HG03025 (cell line): ENCODE measurements at regions not wholly inside any gene's neighbourhood (a gene's known extent, or its start where the extent isn't known, plus 50 kb on each side); places are given as distances from the start of the nearest gene placed in this dataset.
"Not testable (repeated sequence)": the region's sequence is repeated elsewhere in the genome, so short reads cannot be mapped to it uniquely, and the experiment has no call there.

Experiments
- ATAC-seq: cut with Tn5 transposase; IDR thresholded peaks from one replicate; pipeline ENCODE4 v1.9.1; 2021; ENCODE audit warnings: mild to moderate bottlenecking, moderate library complexity; ENCODE audit not compliant: unreplicated experiment, low FRiP score

DNA sequence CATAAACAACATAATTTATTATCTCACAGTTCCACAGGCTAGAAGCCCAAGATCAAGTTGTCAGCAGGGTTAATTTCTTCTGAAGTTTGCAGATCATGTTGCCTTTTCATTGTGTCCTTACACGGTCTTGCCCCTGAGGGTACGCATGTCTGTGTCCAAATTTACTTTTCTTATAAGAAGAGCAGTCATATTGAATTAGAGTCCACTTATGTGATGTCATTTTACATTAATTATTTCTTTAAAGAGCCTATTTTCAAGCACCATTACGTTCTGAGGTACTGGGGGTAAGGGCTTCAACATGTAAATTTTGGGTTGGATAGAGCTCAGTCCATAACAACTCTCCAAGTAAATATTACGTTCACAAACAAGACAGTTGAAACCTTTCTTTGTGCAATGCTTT, 236.6 kb upstream of the OR4E1 start:
- no peak for ATAC-seq

- no peak for ATAC-seq
These were observed 229.1 kb upstream of the OR4E1 start for GRCh38 chr14:21902561-21903181.

- not testable (repeated sequence) for ATAC-seq
These were observed 221.2 kb upstream of the OR4E1 start for GRCh38 chr14:21894898-21895194.

DNA sequence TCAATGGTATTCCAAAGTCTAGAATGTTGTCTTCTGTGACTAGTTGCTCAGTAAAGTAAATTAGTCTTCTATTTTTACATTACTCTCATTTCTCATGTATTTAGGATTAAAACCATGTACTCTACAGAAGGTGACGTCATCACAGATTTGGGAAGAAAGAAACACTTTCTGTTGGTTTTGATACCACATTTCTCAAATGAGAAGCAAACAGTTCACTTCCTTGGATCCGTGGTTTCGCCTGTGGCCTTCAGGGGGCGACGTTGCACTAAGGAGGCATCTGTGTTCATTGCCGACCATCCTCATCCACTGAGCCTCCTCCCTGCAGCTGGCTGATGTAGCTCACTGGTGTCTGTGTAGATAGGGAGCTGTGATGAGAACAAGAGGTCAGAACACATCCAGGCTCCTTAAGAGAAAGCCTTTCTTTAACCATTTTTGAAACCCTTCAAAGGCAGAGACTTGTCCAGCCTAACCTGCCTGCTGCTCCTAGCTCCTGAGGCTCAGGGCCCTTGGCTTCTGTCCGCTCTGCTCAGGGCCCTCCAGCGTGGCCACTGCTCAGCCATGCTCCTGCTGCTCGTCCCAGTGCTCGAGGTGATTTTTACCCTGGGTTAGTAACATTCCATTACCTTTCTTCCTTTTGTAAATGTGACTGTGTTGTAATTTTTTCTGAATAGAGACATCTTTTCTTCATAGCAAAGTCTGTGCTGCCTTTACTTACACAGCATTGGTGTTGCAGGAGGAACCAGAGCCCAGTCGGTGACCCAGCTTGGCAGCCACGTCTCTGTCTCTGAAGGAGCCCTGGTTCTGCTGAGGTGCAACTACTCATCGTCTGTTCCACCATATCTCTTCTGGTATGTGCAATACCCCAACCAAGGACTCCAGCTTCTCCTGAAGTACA, 220.6 kb upstream of the OR4E1 start:
- no peak for ATAC-seq

DNA sequence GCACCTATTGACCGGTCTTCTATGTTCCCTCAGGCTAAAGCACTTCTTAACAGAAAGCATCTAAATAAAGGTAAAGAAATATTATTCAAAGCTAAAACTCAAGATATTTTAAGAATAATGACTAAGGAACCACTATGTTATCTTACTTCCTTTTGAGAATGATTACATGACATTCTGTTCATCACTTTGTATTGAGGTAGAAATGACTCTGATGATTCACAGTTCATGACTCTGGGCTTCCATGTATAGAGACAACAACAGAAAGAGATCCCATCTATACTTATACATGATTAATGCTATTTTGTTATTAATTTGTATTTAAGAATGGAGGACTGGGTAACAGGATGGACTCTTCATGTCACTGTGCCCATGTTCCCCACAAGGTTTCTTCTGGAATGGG, 218.3 kb upstream of the OR4E1 start:
- ATAC-seq = no peak

DNA sequence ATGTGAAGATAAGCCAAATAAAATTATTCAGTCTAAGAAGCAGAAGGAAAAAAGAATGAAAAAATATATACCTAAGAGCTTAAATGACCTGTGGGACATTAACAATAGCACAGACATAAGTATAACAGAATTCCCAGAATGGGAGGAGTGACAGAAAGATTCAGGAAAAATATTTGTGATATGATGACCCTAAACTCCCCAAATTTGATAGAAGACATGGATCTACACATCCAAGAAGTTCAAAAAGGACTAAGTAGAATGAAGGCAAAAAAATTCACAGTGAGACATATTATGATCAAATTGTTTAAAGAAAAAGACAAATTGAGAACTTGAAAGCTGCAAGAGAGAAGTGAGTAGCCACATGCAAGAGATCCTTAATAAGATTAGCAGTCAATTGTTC, 211.4 kb upstream of the OR4E1 start:
- ATAC-seq = no peak

DNA sequence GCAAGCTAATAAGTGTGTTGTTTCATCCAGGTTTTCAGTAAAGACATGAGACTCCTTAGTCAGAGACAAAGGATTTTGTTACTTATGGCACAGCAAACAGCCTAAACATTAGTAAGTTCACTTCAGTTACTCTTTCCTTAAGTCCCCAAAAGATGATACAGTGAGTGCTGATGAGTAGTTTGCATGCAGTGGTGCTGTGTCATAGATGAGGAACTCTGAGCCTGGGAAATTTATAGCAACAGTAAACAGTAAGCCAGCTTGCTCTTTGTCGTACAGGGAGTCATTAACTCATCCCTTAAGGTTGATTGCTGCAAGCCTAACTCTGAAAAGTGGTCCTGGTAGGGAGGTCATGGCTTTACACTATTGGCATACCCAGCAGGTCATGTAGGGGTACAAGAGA, 208.6 kb upstream of the OR4E1 start:
- ATAC-seq = no peak

DNA sequence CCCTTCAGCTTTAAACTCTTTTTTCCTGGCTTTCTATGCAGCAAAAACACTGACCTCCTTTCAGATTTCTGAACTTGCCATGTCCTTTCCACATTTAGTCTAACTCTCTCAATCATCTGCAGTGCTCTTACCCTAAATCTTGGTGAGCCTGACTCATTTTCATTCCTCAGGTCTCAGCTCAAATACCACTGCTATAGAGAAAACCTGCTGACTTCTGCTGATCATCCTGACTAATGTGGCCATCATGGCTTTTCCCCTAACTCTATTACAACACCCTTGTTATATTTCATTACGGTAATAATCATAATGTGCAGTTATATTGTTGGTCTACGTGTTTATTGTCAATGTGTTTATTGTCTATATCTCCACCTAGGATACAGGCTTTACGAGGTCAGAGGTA, 207.3 kb upstream of the OR4E1 start:
- ATAC-seq = no peak

GRCh38 chr14:21875791-21876190, 202.2 kb upstream of the OR4E1 start:
- no peak for ATAC-seq

DNA sequence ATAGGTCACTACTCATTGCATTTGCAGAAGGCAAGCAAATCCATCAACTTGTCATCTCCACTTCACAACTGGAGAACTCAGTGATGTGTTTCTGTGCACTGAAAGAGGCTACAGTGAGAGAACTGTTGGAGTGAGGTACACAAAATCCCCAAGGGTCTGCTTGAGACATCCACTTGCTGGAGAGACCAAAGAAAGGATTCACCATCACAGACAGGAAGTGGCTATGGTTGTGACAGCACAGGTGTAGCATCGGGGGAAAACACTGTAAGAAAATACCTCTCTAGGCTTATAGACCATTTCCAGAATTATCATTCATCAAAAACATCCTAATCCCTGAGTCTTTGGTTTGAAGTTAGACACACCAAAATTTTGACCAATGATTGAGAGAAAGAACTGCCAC, 201.3 kb upstream of the OR4E1 start:
- no peak for ATAC-seq

GRCh38 chr14:21874167-21874566, 200.5 kb upstream of the OR4E1 start:
- no peak for ATAC-seq

- ATAC-seq = no peak
These were observed 194.9 kb upstream of the OR4E1 start for GRCh38 chr14:21868442-21869046.

DNA sequence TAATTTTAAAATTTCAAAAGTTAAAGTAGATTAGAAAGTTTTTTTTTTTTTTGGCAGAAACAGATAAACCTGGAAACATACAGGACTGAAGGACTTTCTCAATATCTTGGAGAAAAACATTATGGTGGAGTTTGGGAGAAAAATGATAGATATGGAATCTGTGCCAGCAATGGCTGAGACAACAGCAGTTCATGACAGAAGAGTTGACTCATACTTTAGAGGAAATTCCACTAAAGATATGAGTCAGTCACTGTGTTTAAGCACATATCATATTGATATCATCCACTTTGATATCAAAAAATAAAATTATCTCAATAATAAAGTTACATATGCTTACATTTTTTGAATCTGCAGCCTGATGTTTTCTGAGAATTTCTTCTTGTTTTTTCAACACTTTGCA, 193.9 kb upstream of the OR4E1 start:
- no peak for ATAC-seq

DNA sequence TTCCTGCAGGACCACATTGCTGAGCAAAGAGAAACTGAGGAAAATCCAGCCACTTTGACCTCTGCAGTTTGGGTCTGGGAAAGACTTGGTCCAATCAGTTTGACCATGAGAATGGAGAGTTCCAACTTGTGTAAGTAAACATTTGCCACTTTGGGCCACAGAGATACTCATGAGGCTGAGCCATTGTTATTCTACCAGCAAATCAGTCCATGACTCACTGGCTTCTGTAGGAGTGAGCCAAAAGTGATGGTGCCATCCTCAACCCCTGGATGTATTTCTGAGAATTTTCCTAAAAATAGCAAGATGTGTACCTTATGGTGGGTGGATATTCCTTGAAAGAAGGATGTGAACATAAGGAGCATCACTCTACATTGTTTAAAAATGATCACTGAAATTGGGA, 192.9 kb upstream of the OR4E1 start:
- no peak for ATAC-seq

- ATAC-seq = no peak
These were observed 189.7 kb upstream of the OR4E1 start for GRCh38 chr14:21863289-21863688.

DNA sequence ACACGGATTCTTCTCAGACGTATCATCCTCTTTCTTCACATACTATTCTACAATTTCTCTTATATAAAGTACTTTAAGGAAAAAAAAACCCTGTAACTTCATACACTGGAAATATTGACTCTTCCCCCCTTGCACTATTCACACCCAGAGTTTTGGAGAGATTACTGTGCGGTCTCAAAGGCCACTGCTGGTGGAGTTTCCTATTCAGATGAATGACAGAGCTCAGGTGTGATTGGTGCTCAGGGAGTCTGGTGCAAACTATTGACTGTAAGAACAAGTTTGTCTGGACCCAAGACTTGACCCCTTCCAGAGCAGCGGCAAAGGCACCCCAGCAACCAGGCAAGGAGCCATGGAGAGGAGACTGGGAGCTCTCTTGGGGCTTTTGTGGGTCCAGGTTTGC, 187.5 kb upstream of the OR4E1 start:
- ATAC-seq = no peak

DNA sequence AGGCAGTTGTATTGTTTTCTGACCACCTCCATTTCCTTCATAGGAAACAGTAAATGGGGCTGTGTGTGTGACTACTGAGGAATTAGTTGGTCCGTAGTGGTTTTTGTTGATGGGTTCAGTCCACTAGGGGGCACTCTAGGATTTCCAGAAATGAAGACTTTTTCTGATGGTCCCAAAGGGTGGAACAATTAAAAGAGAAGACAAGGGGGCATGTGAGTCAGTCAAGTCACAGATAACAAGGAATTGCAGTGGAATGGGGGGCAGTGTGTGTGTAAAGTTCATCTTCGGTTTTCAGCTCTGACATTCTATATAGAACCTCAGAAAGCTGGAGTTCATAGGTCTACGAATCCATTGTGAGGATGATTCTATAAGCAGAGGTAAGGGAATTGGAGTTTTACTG, 186.6 kb upstream of the OR4E1 start:
- no peak for ATAC-seq

DNA sequence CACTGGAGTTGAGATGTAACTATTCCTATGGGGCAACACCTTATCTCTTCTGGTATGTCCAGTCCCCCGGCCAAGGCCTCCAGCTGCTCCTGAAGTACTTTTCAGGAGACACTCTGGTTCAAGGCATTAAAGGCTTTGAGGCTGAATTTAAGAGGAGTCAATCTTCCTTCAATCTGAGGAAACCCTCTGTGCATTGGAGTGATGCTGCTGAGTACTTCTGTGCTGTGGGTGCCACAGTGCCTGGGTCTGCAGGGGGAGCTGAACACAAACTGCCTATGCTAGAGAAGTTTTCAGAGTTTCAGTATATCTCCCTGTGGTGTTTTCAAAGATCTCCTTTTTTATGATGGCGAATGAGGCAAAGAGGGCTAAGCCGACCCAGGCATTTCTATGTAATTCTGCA, 179.2 kb upstream of the OR4E1 start:
- no peak for ATAC-seq

DNA sequence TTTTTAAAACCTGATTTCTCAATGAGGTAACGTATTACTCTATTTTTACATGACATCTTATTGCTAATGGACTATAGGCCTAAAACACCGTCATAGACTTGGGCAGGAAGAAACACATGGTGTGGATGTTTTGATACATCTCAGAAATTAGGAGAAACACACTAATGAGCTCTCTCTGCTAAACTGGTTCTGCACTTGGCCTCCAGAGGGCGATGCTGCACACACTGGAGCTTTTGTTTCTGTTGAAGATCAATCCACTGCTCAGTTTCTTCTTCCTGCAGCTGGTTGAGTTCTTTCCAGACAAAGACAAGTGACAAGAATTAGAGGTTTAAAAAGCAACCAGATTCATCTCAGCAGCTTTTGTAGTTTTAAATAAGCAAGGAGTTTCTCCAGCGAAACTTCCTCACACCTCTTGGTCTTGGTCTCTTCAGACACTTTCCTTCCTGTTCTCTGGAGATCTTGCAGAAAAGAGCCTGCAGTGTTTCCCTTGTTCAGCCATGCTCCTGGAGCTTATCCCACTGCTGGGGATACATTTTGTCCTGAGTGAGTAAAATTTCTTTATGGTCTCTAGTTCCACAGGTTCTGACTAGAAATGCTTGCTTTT, 178.5 kb upstream of the OR4E1 start:
- no peak for ATAC-seq

GRCh38 chr14:21846902-21847301, 173.3 kb upstream of the OR4E1 start:
- ATAC-seq = not testable (repeated sequence)

- ATAC-seq = no peak
These were observed 172.7 kb upstream of the OR4E1 start for GRCh38 chr14:21846227-21846885.
